Left forelimb (tissue), 1 donor: ENCODE measurements at regions not wholly inside any gene's neighbourhood (a gene's known extent, or its start where the extent isn't known, plus 50 kb on each side); places are given as distances from the start of the nearest gene placed in this dataset.

Experiments used
- DNase-seq: peaks from one replicate; pipeline ENCODE4 v3.0.0-alpha.2; 2018; ENCODE audit warnings: low spot score

GRCh38 chr5:167233507-167234220 lies 1057.8 kb upstream of the WWC1 start:
- DNase-seq, result no peak

- no peak for DNase-seq
These were observed 1049.9 kb upstream of the WWC1 start for GRCh38 chr5:167241436-167242067.

GRCh38 chr5:167242701-167243100 lies 1048.7 kb upstream of the WWC1 start:
- DNase-seq, result no peak

- DNase-seq, result no peak
These were observed 1048.0 kb upstream of the WWC1 start for GRCh38 chr5:167243463-167243862.

GRCh38 chr5:167244583-167244982 lies 1046.9 kb upstream of the WWC1 start:
- DNase-seq, result no peak

- no peak for DNase-seq
These were observed 1045.6 kb upstream of the WWC1 start for GRCh38 chr5:167245868-167246267.

- no peak for DNase-seq
These were observed 1043.6 kb upstream of the WWC1 start for GRCh38 chr5:167247816-167248215.

- no peak for DNase-seq
These were observed 1043.2 kb upstream of the WWC1 start for GRCh38 chr5:167248257-167248656.

- no peak for DNase-seq
These were observed 1040.4 kb upstream of the WWC1 start for GRCh38 chr5:167250996-167251395.

GRCh38 chr5:167254132-167254531 lies 1037.3 kb upstream of the WWC1 start:
- no peak for DNase-seq

- no peak for DNase-seq
These were observed 1035.5 kb upstream of the WWC1 start for GRCh38 chr5:167255926-167256325.

GRCh38 chr5:167259806-167260205 lies 1031.6 kb upstream of the WWC1 start:
- DNase-seq, result no peak

GRCh38 chr5:167261309-167262100 lies 1029.9 kb upstream of the WWC1 start:
- DNase-seq, result no peak

GRCh38 chr5:167263185-167263584 lies 1028.3 kb upstream of the WWC1 start:
- no peak for DNase-seq

- DNase-seq, result no peak
These were observed 1027.1 kb upstream of the WWC1 start for GRCh38 chr5:167264348-167264747.

- DNase-seq, result no peak
These were observed 1023.1 kb upstream of the WWC1 start for GRCh38 chr5:167268337-167268736.

GRCh38 chr5:167269146-167269545 lies 1022.3 kb upstream of the WWC1 start:
- no peak for DNase-seq

- DNase-seq, result no peak
These were observed 1020.4 kb upstream of the WWC1 start for GRCh38 chr5:167271081-167271480.

GRCh38 chr5:167271511-167271910 lies 1019.9 kb upstream of the WWC1 start:
- no peak for DNase-seq

GRCh38 chr5:167280111-167280510 lies 1011.3 kb upstream of the WWC1 start:
- no peak for DNase-seq

GRCh38 chr5:167281925-167282324 lies 1009.5 kb upstream of the WWC1 start:
- DNase-seq, result no peak

- DNase-seq, result no peak
These were observed 1007.8 kb upstream of the WWC1 start for GRCh38 chr5:167283691-167284090.
